ENCODE measurements at regions not wholly inside any gene's neighbourhood (a gene's known extent, or its start where the extent isn't known, plus 50 kb on each side); places are given as distances from the start of the nearest gene placed in this dataset.

GRCh38 chrX:146435472-146435871 is 374.1 kb upstream of the CXorf51B start (continued):
- no peak for TF ChIP-seq SP2 (IDR thresholded peaks at IDR 0.05; ENCODE audit: extremely low read depth, low read depth, low read length, poor library complexity, severe bottlenecking)
- TF ChIP-seq, protein P1, sequence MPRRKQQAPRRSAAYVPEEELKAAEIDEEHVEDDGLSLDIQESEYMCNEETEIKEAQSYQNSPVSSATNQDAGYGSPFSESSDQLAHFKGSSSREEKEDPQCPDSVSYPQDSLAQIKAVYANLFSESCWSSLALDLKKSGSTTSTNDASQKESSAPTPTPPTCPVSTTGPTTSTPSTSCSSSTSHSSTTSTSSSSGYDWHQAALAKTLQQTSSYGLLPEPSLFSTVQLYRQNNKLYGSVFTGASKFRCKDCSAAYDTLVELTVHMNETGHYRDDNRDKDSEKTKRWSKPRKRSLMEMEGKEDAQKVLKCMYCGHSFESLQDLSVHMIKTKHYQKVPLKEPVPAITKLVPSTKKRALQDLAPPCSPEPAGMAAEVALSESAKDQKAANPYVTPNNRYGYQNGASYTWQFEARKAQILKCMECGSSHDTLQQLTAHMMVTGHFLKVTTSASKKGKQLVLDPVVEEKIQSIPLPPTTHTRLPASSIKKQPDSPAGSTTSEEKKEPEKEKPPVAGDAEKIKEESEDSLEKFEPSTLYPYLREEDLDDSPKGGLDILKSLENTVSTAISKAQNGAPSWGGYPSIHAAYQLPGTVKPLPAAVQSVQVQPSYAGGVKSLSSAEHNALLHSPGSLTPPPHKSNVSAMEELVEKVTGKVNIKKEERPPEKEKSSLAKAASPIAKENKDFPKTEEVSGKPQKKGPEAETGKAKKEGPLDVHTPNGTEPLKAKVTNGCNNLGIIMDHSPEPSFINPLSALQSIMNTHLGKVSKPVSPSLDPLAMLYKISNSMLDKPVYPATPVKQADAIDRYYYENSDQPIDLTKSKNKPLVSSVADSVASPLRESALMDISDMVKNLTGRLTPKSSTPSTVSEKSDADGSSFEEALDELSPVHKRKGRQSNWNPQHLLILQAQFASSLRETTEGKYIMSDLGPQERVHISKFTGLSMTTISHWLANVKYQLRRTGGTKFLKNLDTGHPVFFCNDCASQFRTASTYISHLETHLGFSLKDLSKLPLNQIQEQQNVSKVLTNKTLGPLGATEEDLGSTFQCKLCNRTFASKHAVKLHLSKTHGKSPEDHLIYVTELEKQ (CRISPR knock-in tag; IDR thresholded peaks at IDR 0.05), result no peak

DNA sequence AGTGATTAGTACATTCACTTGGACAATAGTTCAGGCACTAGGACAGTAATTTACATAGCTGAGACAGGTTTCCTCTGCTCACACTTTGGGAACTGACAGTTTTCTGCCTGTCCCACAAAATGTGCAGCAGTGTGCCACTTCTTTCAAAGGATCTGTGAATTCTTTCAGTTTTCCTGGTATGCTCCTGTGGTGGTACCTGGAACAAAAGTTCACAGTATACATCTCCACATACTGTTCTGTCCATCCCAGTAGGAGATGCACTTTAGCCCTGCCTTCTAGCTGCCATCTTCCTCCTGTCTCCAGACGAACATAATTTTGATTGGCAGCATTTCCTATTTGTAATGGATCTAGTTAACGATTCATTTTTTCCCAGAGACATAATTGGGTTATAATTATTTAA is 360.8 kb upstream of the CXorf51B start:
- H3K4me2 ChIP-seq (ENCODE audit: insufficient read depth, low read length), result no peak overlapping the region
- in situ Hi-C loops (cut with MboI) (no loop called here), intact Hi-C loops (cut with micrococcal nuclease) (no loop called here)
- H4K20me1 ChIP-seq (replicated peaks; ENCODE audit: control insufficient read depth, insufficient read depth, low read length), result no peaks in the 10 kb centered on the region
- no peak overlapping the region for H3K27ac ChIP-seq (ENCODE audit: extremely low read depth, low read depth, low read length)
- 0% methylated on average over 2 of the region's 2 CpGs for WGBS (ENCODE audit: insufficient coverage, low coverage, missing lambda C conversion rate)
- DNase-seq (ENCODE audit: extremely low read depth in 1 of 4, low spot score in 3 of 4), result no peak
- H3K27me3 ChIP-seq (ENCODE audit: control insufficient read depth in 2 of 2, insufficient read depth in 2 of 2, low read length in 2 of 2), result no peaks in the 10 kb centered on the region
- POLR2A ChIA-PET, result no interaction called here
- no TSS peak for BruUV-seq (replicated peaks)
- CTCF ChIA-PET (ENCODE audit: low intra/inter-chr PET ratio), result no interaction called here
- FAIRE-seq, result no peak
- H3K79me2 ChIP-seq (ENCODE audit: control insufficient read depth, insufficient read depth, low read length), result no peaks in the 10 kb centered on the region
- no peak overlapping the region for H2AFZ ChIP-seq (ENCODE audit: low read depth, low read length)
- no peaks in the 10 kb centered on the region for H3K9me1 ChIP-seq (ENCODE audit: control insufficient read depth, insufficient read depth, low read length)
- no peak overlapping the region for H3K4me3 ChIP-seq
- ATAC-seq, result no peak
- TF ChIP-seq FOXJ3 (CRISPR knock-in tag; IDR thresholded peaks at IDR 0.05) (no peak), NR4A1 (CRISPR knock-in tag; IDR thresholded peaks at IDR 0.05) (no peak), NR4A1 (tag; IDR thresholded peaks at IDR 0.05) (no peak), ZNF717 (CRISPR knock-in tag; IDR thresholded peaks at IDR 0.05) (no peak)
- no peaks in the 10 kb centered on the region for H3K4me1 ChIP-seq (replicated peaks in 1 of 2; ENCODE audit: control insufficient read depth in 2 of 2, insufficient read depth in 2 of 2, low read length in 2 of 2)
- H3K36me3 ChIP-seq (ENCODE audit: control insufficient read depth, insufficient read depth, low read length), result no peaks in the 10 kb centered on the region
- H3K9ac ChIP-seq (ENCODE audit: insufficient read depth in 1 of 2, low read depth in 2 of 2, low read length in 2 of 2), result no peak overlapping the region
- no peaks in the 10 kb centered on the region for H3K9me3 ChIP-seq (replicated peaks; ENCODE audit: control insufficient read depth, insufficient read depth, low read depth, low read length)

All from K562 (cell line).